GM21717 (cell line): ENCODE measurements at regions not wholly inside any gene's neighbourhood (a gene's known extent, or its start where the extent isn't known, plus 50 kb on each side); places are given as distances from the start of the nearest gene placed in this dataset.
"Not testable (repeated sequence)": the region's sequence is repeated elsewhere in the genome, so short reads cannot be mapped to it uniquely, and the experiment has no call there.

Experiments
- ATAC-seq: cut with Tn5 transposase; IDR thresholded peaks from one replicate; pipeline ENCODE4 v1.9.1; 2021; ENCODE audit warnings: mild to moderate bottlenecking, moderate library complexity; ENCODE audit not compliant: unreplicated experiment

DNA sequence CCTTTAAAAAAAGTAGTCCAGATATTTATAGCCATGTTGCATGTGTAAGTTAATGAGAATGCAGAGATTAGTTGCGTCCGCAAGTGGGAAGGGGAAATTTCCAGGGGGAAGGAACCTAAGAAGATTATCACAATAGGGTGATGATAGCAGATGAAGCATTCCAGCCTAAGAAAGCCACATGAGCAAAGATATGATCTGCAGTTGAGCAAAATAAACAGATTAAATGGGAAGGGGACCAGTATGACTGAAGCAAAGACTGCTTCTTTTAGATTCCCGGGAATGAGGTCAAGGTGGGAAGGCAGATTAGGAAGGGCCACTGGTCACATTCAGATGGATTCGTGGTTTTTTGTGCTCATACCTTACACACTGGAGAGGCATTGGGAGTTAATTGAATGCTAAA is 154.6 kb upstream of the CDH2 start:
- no peak for ATAC-seq

DNA sequence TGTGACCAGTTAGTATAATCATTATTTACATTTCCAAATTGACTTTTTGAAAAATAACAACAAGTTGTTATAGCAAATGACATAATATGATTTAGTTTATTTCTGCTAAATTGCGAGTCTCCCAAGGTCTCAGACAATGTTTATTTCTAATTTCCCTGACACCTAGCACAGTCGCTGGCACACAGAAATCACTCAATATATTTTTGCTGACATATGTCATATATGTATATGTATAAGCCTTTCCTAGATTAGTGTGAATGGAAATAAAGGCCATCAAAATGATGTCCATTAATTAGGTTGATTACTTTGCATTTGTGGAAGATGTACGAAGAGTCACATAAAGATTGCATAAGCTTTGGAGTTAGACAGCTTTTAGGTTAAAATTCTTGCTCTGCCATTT is 136.7 kb upstream of the CDH2 start:
- no peak for ATAC-seq

DNA sequence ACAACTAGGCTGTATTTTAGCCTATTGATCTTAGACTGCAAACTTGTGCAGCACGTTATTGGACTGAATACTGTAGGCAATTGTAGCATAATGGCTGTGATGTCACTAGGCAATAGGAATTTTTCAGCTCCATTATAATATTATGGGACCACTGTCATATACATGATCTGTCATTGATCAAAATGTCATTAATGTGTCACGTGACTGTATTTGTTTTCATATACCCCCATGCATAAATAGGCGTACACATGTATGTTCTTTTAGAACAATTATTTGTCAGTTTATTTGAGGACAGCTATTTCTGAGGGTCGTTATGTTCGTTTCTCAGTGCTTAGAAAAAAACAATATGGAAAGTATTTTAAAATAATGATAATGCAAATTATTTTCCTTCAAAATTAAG is 111.9 kb upstream of the CDH2 start:
- ATAC-seq, result no peak

- no peak for ATAC-seq
These were observed 110.2 kb upstream of the CDH2 start for GRCh38 chr18:28287146-28287545.

- no peak for ATAC-seq
These were observed 107.2 kb upstream of the CDH2 start for GRCh38 chr18:28284132-28284531.

GRCh38 chr18:28281400-28281799 is 104.5 kb upstream of the CDH2 start:
- ATAC-seq, result no peak

- ATAC-seq, result no peak
These were observed 92.8 kb upstream of the CDH2 start for GRCh38 chr18:28269750-28270149.

DNA sequence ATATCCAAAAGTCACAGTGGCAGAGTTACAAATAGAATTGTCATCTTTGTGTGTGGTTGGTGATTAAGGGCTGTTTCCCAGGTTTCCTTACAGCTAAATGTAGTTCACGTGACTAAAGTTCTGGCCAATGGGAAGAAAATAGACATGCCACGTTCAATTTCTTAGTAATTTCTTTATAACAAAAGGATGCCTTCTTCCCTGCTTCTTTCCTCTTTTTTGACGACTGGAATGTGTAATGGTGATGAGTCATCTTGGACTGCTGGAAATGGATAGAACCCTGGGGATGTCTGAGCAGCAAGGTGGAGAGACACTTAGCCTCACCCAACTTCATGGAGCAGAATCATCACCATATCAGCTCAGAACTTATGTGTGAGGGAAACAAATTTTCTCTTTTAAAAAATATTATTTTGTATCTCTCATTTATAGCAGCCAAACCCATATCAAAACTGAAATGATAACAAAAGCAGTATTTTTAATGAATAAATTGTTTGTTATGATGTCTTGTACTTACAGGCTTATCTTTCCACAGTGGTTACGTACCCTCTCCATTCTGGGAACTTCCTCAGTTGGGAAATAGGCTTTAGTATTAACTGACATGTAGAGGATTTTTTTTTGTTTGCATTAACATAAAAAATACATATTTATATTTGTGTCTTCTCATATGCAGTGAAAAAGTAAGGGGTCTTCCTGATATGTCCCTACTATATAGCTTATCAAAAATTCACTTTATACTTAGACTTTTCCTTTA is 91.1 kb upstream of the CDH2 start:
- no peak for ATAC-seq

DNA sequence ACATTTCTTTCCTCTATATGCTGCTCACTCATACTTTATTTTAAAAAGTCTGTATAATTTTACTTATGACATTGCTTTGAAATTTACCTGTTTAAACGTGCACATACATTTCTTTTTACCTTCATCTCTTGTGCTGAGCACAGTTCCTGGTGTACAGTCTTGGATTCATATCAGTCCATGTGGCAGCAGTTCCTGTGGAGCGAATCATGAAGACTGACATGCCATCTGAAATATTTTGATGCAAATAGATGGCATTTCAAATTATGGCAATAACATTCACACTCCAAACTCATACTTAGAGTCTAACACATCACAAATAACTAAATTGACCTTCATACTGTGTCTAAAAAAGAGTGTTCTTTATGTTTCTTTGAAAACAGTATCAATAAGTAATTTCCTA is 90.3 kb upstream of the CDH2 start:
- no peak for ATAC-seq

- ATAC-seq, result no peak
These were observed 79.2 kb upstream of the CDH2 start for GRCh38 chr18:28256166-28256565.

DNA sequence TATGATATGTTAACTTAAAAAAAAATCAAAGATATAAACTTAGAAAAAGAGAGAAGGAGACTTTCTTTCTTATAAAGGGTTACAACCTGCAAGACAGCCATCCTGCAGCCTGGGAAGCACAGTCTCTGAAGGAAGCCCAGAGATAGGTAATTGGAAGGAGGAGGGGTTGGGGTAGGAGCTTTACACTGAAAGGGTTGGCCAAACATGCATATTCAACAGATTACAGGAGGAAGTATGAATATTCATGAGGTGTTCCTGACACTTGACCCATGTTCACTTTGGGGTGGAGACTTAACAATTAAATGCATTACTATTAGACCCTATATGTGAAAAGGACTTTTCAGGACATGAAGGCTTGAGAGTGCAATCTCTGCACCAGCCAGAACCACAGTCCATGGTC is 71.7 kb upstream of the CDH2 start:
- no peak for ATAC-seq

GRCh38 chr18:28240626-28241025 is 63.7 kb upstream of the CDH2 start:
- ATAC-seq, result not testable (repeated sequence)

- ATAC-seq, result no peak
These were observed 59.6 kb upstream of the CDH2 start for GRCh38 chr18:28236487-28236886.
